ENCODE measurements at regions not wholly inside any gene's neighbourhood (a gene's known extent, or its start where the extent isn't known, plus 50 kb on each side); places are given as distances from the start of the nearest gene placed in this dataset.

- no peak for TF ChIP-seq CTCF (IDR thresholded peaks at IDR 0.05; ENCODE audit: insufficient read depth, low read length)
- no peak for TF ChIP-seq REST (IDR thresholded peaks at IDR 0.05; ENCODE audit: insufficient replicate concordance, low read depth)
Measured at GRCh38 chr13:57799624-57800023, 168.1 kb downstream of the PCDH17 start.

Measured in HL-60 (cell line).